Trophoblast cell (in vitro differentiated cells and primary cell): ENCODE measurements at regions not wholly inside any gene's neighbourhood (a gene's known extent, or its start where the extent isn't known, plus 50 kb on each side); places are given as distances from the start of the nearest gene placed in this dataset.

Experiments used
- DNase-seq, 2 donors: peaks; one replicate each; pipeline ENCODE4 v3.0.0-alpha.2; 2016
- H2AFZ ChIP-seq: 2 replicates; pipeline ENCODE4 v1.6.1; 2013; ENCODE audit warnings: low read length, moderate library complexity, mild to moderate bottlenecking; ENCODE audit not compliant: insufficient read depth, poor library complexity
- H2AK5ac ChIP-seq: 2 replicates; pipeline ENCODE4 v1.6.1; 2013; ENCODE audit warnings: mild to moderate bottlenecking, low read length
- H2BK120ac ChIP-seq: 2 replicates; pipeline ENCODE4 v1.6.1; 2013; ENCODE audit warnings: low read length, mild to moderate bottlenecking, moderate library complexity; ENCODE audit not compliant: insufficient read depth, poor library complexity
- H2BK12ac ChIP-seq: 2 replicates; pipeline ENCODE4 v1.6.1; 2013; ENCODE audit warnings: mild to moderate bottlenecking, low read length, moderate library complexity
- H2BK5ac ChIP-seq: 2 replicates; pipeline ENCODE4 v1.6.1; 2013; ENCODE audit warnings: low read length, low read depth, moderate library complexity, mild to moderate bottlenecking; ENCODE audit not compliant: poor library complexity
- H3K14ac ChIP-seq: 2 replicates; pipeline ENCODE4 v1.6.1; 2013; ENCODE audit warnings: mild to moderate bottlenecking, low read length
- H3K18ac ChIP-seq: 2 replicates; pipeline ENCODE4 v1.6.1; 2013; ENCODE audit warnings: mild to moderate bottlenecking, low read length
- H3K23ac ChIP-seq: 2 replicates; pipeline ENCODE4 v1.6.1; 2013; ENCODE audit warnings: low read length
- H3K27ac ChIP-seq: 2 replicates; pipeline ENCODE4 v1.5.1; 2013; ENCODE audit warnings: low read depth, mild to moderate bottlenecking, inconsistent platforms, low read length, moderate library complexity
- H3K27me3 ChIP-seq: 2 replicates; pipeline ENCODE4 v1.6.1; 2013; ENCODE audit warnings: inconsistent platforms, mild to moderate bottlenecking, low read length, moderate library complexity; ENCODE audit not compliant: insufficient read depth
- H3K36me3 ChIP-seq, 2 experiments: 1 replicate in 1 of 2; 2 replicates in 1 of 2; pipeline ENCODE4 v1.6.1; 2013; ENCODE audit warnings: low read length in 2 of 2, mild to moderate bottlenecking in 2 of 2, moderate library complexity in 1 of 2; ENCODE audit not compliant: insufficient read depth in 2 of 2, control insufficient read depth in 1 of 2
- H3K4ac ChIP-seq: 2 replicates; pipeline ENCODE4 v1.6.1; 2013; ENCODE audit warnings: low read depth, mild to moderate bottlenecking, low read length, moderate library complexity
- H3K4me1 ChIP-seq, 2 experiments: 1 replicate in 1 of 2; 2 replicates in 1 of 2; pipeline ENCODE4 v1.6.1; 2013; ENCODE audit warnings: low read length in 2 of 2, mild to moderate bottlenecking in 2 of 2, moderate library complexity in 1 of 2; ENCODE audit not compliant: insufficient read depth in 2 of 2, control insufficient read depth in 1 of 2
- H3K4me2 ChIP-seq: 2 replicates; pipeline ENCODE4 v1.6.1; 2013; ENCODE audit warnings: inconsistent platforms, mild to moderate bottlenecking, low read length, moderate library complexity
- H3K4me3 ChIP-seq: 2 replicates; pipeline ENCODE4 v1.5.1; 2013; ENCODE audit warnings: mild to moderate bottlenecking, low read depth, low read length, inconsistent platforms
- H3K79me1 ChIP-seq: one replicate; pipeline ENCODE4 v1.6.1; 2013; ENCODE audit warnings: low read length
- H3K79me2 ChIP-seq: 2 replicates; pipeline ENCODE4 v1.6.1; 2013; ENCODE audit warnings: low read length, mild to moderate bottlenecking; ENCODE audit not compliant: control insufficient read depth, insufficient read depth, poor library complexity
- H3K9ac ChIP-seq: 2 replicates; pipeline ENCODE4 v1.6.1; 2013; ENCODE audit warnings: mild to moderate bottlenecking, low read length
- H3K9me3 ChIP-seq: 2 replicates; pipeline ENCODE4 v1.6.1; 2013; ENCODE audit warnings: low read depth, mild to moderate bottlenecking, control low read depth, inconsistent platforms, low read length; ENCODE audit not compliant: insufficient read depth
- H4K12ac ChIP-seq: 2 replicates; pipeline ENCODE4 v1.6.1; 2013; ENCODE audit warnings: low read depth, mild to moderate bottlenecking, low read length, moderate library complexity
- H4K8ac ChIP-seq: 2 replicates; pipeline ENCODE4 v1.6.1; 2013; ENCODE audit warnings: low read depth, mild to moderate bottlenecking, low read length, moderate library complexity
- H4K91ac ChIP-seq: one replicate; pipeline ENCODE4 v1.6.1; 2013; ENCODE audit warnings: low read depth, mild to moderate bottlenecking, low read length, moderate library complexity
- whole genome bisulfite sequencing: extraction: QIAGEN DNeasy Blood & Tissue Kit; methylation state at CpG from one replicate; pipeline ENCODE4 v1.1.7; 2013; ENCODE audit warnings: missing lambda C conversion rate; ENCODE audit not compliant: insufficient read length, insufficient coverage; ENCODE audit errors: extremely low coverage; 5-methylcytosine and 5-hydroxymethylcytosine counted together

GRCh38 chr14:87217023-87217422 is 776.0 kb downstream of the GALC start:
- no peak for DNase-seq
- Histone ChIP-seq H3K14ac (no peak overlapping the region), H3K23ac (no peak overlapping the region), H2AFZ (no peak overlapping the region), H3K79me1 (peaks cover 3% of the 10 kb centered on the region), H3K9me3 (no peaks in the 10 kb centered on the region), H3K36me3 (no peaks in the 10 kb centered on the region), H4K12ac (no peak overlapping the region), H2BK120ac (no peak overlapping the region), H3K18ac (no peak overlapping the region), H3K27ac (no peak overlapping the region), H3K9ac (no peak overlapping the region), H3K79me2 (no peaks in the 10 kb centered on the region), H2BK12ac (no peak overlapping the region), H3K4me3 (no peak overlapping the region), H3K4me2 (no peak overlapping the region), H2AK5ac (no peak overlapping the region), H3K4me1 (no peaks in the 10 kb centered on the region), H4K8ac (no peak overlapping the region), H4K91ac (no peak overlapping the region), H3K27me3 (no peaks in the 10 kb centered on the region), H2BK5ac (no peak overlapping the region), H3K4ac (no peak overlapping the region)
- no CpG with 5 or more reads among the region's 3 CpGs for WGBS

GRCh38 chr14:87214558-87214957 is 778.4 kb downstream of the GALC start:
- no peak overlapping the region for H3K27ac ChIP-seq
- no peak overlapping the region for H3K4me3 ChIP-seq
- H3K79me1 ChIP-seq, result peaks cover 3% of the 10 kb centered on the region
- no peak overlapping the region for H3K23ac ChIP-seq
- no CpG with 5 or more reads among the region's 1 CpG for WGBS
- H4K12ac ChIP-seq, result no peak overlapping the region
- no peaks in the 10 kb centered on the region for H3K4me1 ChIP-seq
- H4K91ac ChIP-seq, result no peak overlapping the region
- H2BK120ac ChIP-seq, result no peak overlapping the region
- no peaks in the 10 kb centered on the region for H3K79me2 ChIP-seq
- H2AFZ ChIP-seq, result no peak overlapping the region
- H3K27me3 ChIP-seq, result no peaks in the 10 kb centered on the region
- no peak overlapping the region for H2AK5ac ChIP-seq
- no peak for DNase-seq
- H4K8ac ChIP-seq, result no peak overlapping the region
- peak overlapping the region; percentile 31 for H2BK5ac ChIP-seq
- no peak overlapping the region for H3K14ac ChIP-seq
- no peak overlapping the region for H2BK12ac ChIP-seq
- H3K4ac ChIP-seq, result no peak overlapping the region
- no peak overlapping the region for H3K4me2 ChIP-seq
- H3K9me3 ChIP-seq, result no peaks in the 10 kb centered on the region
- H3K18ac ChIP-seq, result no peak overlapping the region
- H3K9ac ChIP-seq, result no peak overlapping the region
- no peaks in the 10 kb centered on the region for H3K36me3 ChIP-seq

DNA sequence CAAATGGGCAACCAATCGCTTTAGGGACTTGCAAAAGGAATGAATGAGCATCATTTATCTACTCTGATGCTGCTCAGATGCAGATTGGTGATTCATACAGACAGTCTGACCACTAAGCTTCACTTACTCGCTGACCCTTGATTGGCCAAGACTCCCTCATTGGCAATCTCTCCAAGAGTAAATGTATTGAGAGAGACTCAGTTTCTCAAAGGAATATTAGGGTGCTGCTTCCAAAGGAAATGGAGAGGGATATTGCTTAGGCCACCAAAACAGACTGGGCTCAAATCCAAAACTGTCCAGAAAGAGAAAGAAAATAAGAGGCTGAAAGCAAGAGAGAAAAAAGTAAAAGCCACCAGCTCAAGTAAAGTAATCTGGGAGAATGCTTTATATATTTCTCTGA is 785.2 kb downstream of the GALC start:
- Histone ChIP-seq H2BK5ac (no peak overlapping the region), H3K4me1 (no peaks in the 10 kb centered on the region), H3K27ac (no peak overlapping the region), H3K18ac (no peak overlapping the region), H2AFZ (no peak overlapping the region), H2BK120ac (no peak overlapping the region), H3K14ac (no peak overlapping the region), H4K12ac (no peak overlapping the region), H3K79me1 (no peaks in the 10 kb centered on the region), H4K91ac (no peak overlapping the region), H3K9me3 (no peaks in the 10 kb centered on the region), H3K9ac (no peak overlapping the region), H3K36me3 (no peaks in the 10 kb centered on the region), H2BK12ac (no peak overlapping the region), H4K8ac (no peak overlapping the region), H3K4me2 (no peak overlapping the region), H3K23ac (no peak overlapping the region), H2AK5ac (no peak overlapping the region), H3K79me2 (no peaks in the 10 kb centered on the region), H3K27me3 (no peaks in the 10 kb centered on the region), H3K4me3 (no peak overlapping the region), H3K4ac (no peak overlapping the region)
- WGBS, result no CpG with 5 or more reads among the region's 2 CpGs
- no peak for DNase-seq

DNA sequence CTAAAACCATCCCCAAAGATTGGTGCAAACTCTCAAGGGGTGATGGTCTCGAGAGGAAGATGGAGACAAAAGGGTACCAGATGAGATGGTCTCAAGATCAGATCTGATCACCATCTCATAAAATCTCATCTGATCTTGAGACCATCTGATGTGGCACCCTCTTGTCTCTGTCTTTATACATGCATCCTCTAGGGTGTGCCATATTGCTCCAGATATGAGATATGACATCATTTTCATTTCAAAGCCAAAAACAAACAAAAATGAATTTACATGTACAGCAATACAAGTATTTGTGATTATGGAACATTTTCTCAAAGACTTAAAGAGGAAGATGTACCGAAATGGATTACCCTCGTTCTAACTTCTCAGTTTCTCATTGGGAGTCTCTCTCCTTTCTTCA is 787.2 kb downstream of the GALC start:
- no peaks in the 10 kb centered on the region for H3K9me3 ChIP-seq
- no peak overlapping the region for H3K4me3 ChIP-seq
- no peak overlapping the region for H3K18ac ChIP-seq
- no peak overlapping the region for H2BK5ac ChIP-seq
- DNase-seq, result no peak
- no peaks in the 10 kb centered on the region for H3K36me3 ChIP-seq
- H2BK12ac ChIP-seq, result no peak overlapping the region
- H3K23ac ChIP-seq, result no peak overlapping the region
- H3K4ac ChIP-seq, result no peak overlapping the region
- no peak overlapping the region for H3K9ac ChIP-seq
- no peaks in the 10 kb centered on the region for H3K79me2 ChIP-seq
- H3K4me2 ChIP-seq, result no peak overlapping the region
- no peak overlapping the region for H4K12ac ChIP-seq
- no peak overlapping the region for H3K27ac ChIP-seq
- no peak overlapping the region for H3K14ac ChIP-seq
- no peak overlapping the region for H4K8ac ChIP-seq
- no peak overlapping the region for H2AK5ac ChIP-seq
- WGBS, result no CpG with 5 or more reads among the region's 3 CpGs
- no peak overlapping the region for H4K91ac ChIP-seq
- H3K4me1 ChIP-seq, result no peaks in the 10 kb centered on the region
- H3K27me3 ChIP-seq, result no peaks in the 10 kb centered on the region
- no peak overlapping the region for H2AFZ ChIP-seq
- no peaks in the 10 kb centered on the region for H3K79me1 ChIP-seq
- H2BK120ac ChIP-seq, result no peak overlapping the region
